Endothelial cell of umbilical vein (primary cell): ENCODE measurements at regions not wholly inside any gene's neighbourhood (a gene's known extent, or its start where the extent isn't known, plus 50 kb on each side); places are given as distances from the start of the nearest gene placed in this dataset.

Experiments used
- BruUV-seq: library from RNA; stranded (reverse); fragments of 400-500 nt; replicated peaks from 2 replicates; lab custom pipeline; 2021; lab: Mats Ljungman, UMichigan
- CTCF ChIA-PET: fragments of 300-600, 350-600 bp; sonication (Branson Sonifier 250); formaldehyde crosslinking; loops from one replicate; lab custom pipeline; 2021; ENCODE audit warnings: antibody characterized with exemption, inconsistent platforms; lab: Charles Lee
- POLR2A ChIA-PET: fragments of 300-600, 350-600 bp; sonication (Branson Sonifier 250); formaldehyde crosslinking; loops from one replicate; lab custom pipeline; 2021; ENCODE audit warnings: antibody characterized with exemption, inconsistent platforms; lab: Charles Lee
- DNase-seq: peaks from one replicate; pipeline ENCODE4 v3.0.0-alpha.2; 2011; ENCODE audit warnings: low read depth, low spot score
- FAIRE-seq: peaks from 2 replicates; lab custom pipeline; 2011; peaks lifted over from hg19 to GRCh38; lab: Jason Lieb, UNC
- H2AFZ ChIP-seq: 2 replicates; pipeline ENCODE4 v1.6.0; 2012; ENCODE audit warnings: low read depth, low read length, control low read depth, inconsistent platforms
- H3K27ac ChIP-seq: 2 replicates; pipeline ENCODE4 v1.5.1; 2011; ENCODE audit warnings: low read depth, mild to moderate bottlenecking, control low read depth, low read length, moderate library complexity; ENCODE audit not compliant: insufficient read depth
- H3K27me3 ChIP-seq, 2 experiments: 2 replicates each; pipeline versions ENCODE4 v1.6.0 to v1.6.1; 2011; ENCODE audit warnings: low read length in 2 of 2, mixed read lengths in 1 of 2; ENCODE audit not compliant: control insufficient read depth in 2 of 2, insufficient read depth in 2 of 2
- H3K36me3 ChIP-seq, 2 experiments: 2 replicates in 1 of 2; 3 replicates in 1 of 2; pipeline ENCODE4 v1.5.1; 2011; ENCODE audit warnings: low read length in 2 of 2, mild to moderate bottlenecking in 1 of 2, moderate library complexity in 1 of 2; ENCODE audit not compliant: control insufficient read depth in 2 of 2, insufficient read depth in 2 of 2; ENCODE audit errors: extremely low read depth in 1 of 2
- H3K4me1 ChIP-seq: 3 replicates; pipeline ENCODE4 v1.5.1; 2011; ENCODE audit warnings: mild to moderate bottlenecking, low read length; ENCODE audit not compliant: control insufficient read depth, insufficient read depth; ENCODE audit errors: extremely low read depth
- H3K4me2 ChIP-seq: 2 replicates; pipeline ENCODE4 v1.6.1; 2011; ENCODE audit warnings: low read length, control low read depth, mixed read lengths; ENCODE audit not compliant: insufficient read depth
- H3K4me3 ChIP-seq, 3 experiments: fragments of 200-600 bp in 1 of 3; sonication (generic), shearing (Covaris generic) in 1 of 3; replicated peaks in 1 of 3; 2 replicates each; pipeline ENCODE4 v1.5.1; 2011 to 2016; ENCODE audit warnings: control low read depth in 3 of 3, low read length in 3 of 3, mild to moderate bottlenecking in 2 of 3, inconsistent platforms in 1 of 3, low read depth in 1 of 3, moderate library complexity in 1 of 3; ENCODE audit not compliant: insufficient read depth in 1 of 3
- H3K79me2 ChIP-seq: 2 replicates; pipeline ENCODE4 v1.6.0; 2012; ENCODE audit warnings: low read length, inconsistent platforms; ENCODE audit not compliant: control insufficient read depth, insufficient read depth
- H3K9ac ChIP-seq: replicated peaks from 2 replicates; pipeline ENCODE3; 2011; ENCODE audit warnings: low read length, control low read depth; ENCODE audit not compliant: insufficient read depth; ENCODE audit errors: extremely low read depth
- H3K9me1 ChIP-seq: replicated peaks from 3 replicates; pipeline ENCODE4 v1.6.0; 2011; ENCODE audit warnings: mild to moderate bottlenecking, low read length; ENCODE audit not compliant: control insufficient read depth, insufficient read depth; ENCODE audit errors: extremely low read depth
- H3K9me3 ChIP-seq: replicated peaks from 2 replicates; pipeline ENCODE4 v1.5.1; 2012; ENCODE audit warnings: low read length, inconsistent platforms; ENCODE audit not compliant: control insufficient read depth, insufficient read depth
- H4K20me1 ChIP-seq: replicated peaks from 2 replicates; pipeline ENCODE3; 2011; ENCODE audit warnings: mild to moderate bottlenecking, low read length; ENCODE audit not compliant: control insufficient read depth, insufficient read depth; ENCODE audit errors: extremely low read depth
- EZH2 ChIP-seq: IDR thresholded peaks from 2 replicates; pipeline ENCODE4 v1.6.1; 2012; ENCODE audit warnings: borderline replicate concordance, low read depth, mild to moderate bottlenecking, moderate library complexity, low read length, inconsistent platforms; ENCODE audit not compliant: severe bottlenecking
- FOS ChIP-seq: IDR thresholded peaks from 2 replicates; pipeline ENCODE4 v1.6.1; 2011; ENCODE audit warnings: mild to moderate bottlenecking, low read length, moderate library complexity, borderline replicate concordance; ENCODE audit not compliant: insufficient read depth
- GATA2 ChIP-seq: IDR thresholded peaks from 2 replicates; pipeline ENCODE4 v1.7.0; 2011; ENCODE audit warnings: low read depth, mild to moderate bottlenecking, moderate library complexity, mixed read lengths, low read length; ENCODE audit not compliant: insufficient read length, insufficient read depth
- JUN ChIP-seq: IDR thresholded peaks from 2 replicates; pipeline ENCODE4 v1.6.1; 2011; ENCODE audit warnings: borderline replicate concordance, low read depth; ENCODE audit not compliant: insufficient read length, insufficient read depth
- MYC ChIP-seq: IDR thresholded peaks from one replicate; pipeline ENCODE4 v1.6.1; 2011; ENCODE audit warnings: mild to moderate bottlenecking, low read depth, low read length
- POLR2A ChIP-seq: IDR thresholded peaks from 2 replicates; pipeline ENCODE4 v1.6.1; 2012; ENCODE audit warnings: low read depth, mild to moderate bottlenecking, control low read depth, low read length
- POLR2AphosphoS5 ChIP-seq: IDR thresholded peaks from 2 replicates; pipeline ENCODE4 v1.6.1; 2012; ENCODE audit warnings: low read depth, mild to moderate bottlenecking, control low read depth, low read length, moderate library complexity; ENCODE audit not compliant: insufficient read depth
- dilution Hi-C: fragments of 300-500 bp; cut with MboI; formaldehyde crosslinking; loops from one replicate; pipeline ENCODE4 v1.15.0; 2019; ENCODE audit warnings: low sequenced_read_pairs; ENCODE audit not compliant: extremely low pct_ligation_motif_present
- intact Hi-C: fragments of 100-400 bp; cut with micrococcal nuclease; formaldehyde crosslinking; loops from one replicate; pipeline ENCODE4 v1.10.0; 2022
- TF ChIP-seq, protein P1 (sequence below): IDR thresholded peaks from 2 replicates; pipeline ENCODE4 v1.6.1; 2011; ENCODE audit not compliant: insufficient read depth, insufficient read length
- TF ChIP-seq, protein P2 (sequence below), 2 donors: IDR thresholded peaks; 1 replicate in 1 of 2; 2 replicates in 1 of 2; pipeline ENCODE4 v1.5.1; 2011; ENCODE audit warnings: low read length in 2 of 2, mild to moderate bottlenecking in 2 of 2, moderate library complexity in 2 of 2, control low read depth in 1 of 2, inconsistent platforms in 1 of 2, low read depth in 1 of 2; ENCODE audit not compliant: insufficient read depth in 1 of 2; ENCODE audit errors: extremely low read depth in 1 of 2

DNA sequence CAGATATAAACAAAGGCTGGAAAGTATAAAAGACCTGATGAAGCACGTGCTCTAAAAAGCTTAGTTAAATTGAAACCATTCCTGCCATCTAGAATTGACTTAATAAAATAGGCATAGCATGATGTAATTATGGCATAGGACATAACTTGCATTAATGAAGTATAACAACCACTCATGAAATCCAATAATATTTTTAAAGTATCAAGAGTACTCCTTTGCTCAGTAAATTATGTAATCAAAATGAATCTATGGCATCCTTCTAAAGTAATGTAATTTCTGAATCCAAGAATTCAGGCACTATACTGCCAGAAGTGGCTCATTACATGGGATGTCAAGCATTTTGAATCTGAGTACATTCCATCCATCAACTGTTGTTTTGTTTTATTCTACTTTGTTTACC, 548.5 kb upstream of the NRP1 start:
- H3K4me3 ChIP-seq = no peak overlapping the region
- peaks cover 11 to 17% of the 10 kb centered on the region in 2 experiments for H3K27me3 ChIP-seq
- FAIRE-seq (no peak), DNase-seq (no peak)
- TF ChIP-seq, protein P1, sequence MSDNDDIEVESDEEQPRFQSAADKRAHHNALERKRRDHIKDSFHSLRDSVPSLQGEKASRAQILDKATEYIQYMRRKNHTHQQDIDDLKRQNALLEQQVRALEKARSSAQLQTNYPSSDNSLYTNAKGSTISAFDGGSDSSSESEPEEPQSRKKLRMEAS = no peak
- TF ChIP-seq GATA2 (no peak), MYC (no peak), POLR2A (no peak), EZH2 (no peak), JUN (no peak), POLR2AphosphoS5 (no peak), FOS (no peak)
- TF ChIP-seq, protein P2, sequence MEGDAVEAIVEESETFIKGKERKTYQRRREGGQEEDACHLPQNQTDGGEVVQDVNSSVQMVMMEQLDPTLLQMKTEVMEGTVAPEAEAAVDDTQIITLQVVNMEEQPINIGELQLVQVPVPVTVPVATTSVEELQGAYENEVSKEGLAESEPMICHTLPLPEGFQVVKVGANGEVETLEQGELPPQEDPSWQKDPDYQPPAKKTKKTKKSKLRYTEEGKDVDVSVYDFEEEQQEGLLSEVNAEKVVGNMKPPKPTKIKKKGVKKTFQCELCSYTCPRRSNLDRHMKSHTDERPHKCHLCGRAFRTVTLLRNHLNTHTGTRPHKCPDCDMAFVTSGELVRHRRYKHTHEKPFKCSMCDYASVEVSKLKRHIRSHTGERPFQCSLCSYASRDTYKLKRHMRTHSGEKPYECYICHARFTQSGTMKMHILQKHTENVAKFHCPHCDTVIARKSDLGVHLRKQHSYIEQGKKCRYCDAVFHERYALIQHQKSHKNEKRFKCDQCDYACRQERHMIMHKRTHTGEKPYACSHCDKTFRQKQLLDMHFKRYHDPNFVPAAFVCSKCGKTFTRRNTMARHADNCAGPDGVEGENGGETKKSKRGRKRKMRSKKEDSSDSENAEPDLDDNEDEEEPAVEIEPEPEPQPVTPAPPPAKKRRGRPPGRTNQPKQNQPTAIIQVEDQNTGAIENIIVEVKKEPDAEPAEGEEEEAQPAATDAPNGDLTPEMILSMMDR (IDR thresholded peaks at IDR 0.05; ENCODE audit: extremely low read depth in 1 of 2, insufficient read depth in 1 of 2, low read depth in 1 of 2, low read length in 2 of 2) = no peak
- ChIA-PET CTCF (no interaction called here), POLR2A (no interaction called here)
- no peak overlapping the region for H3K4me2 ChIP-seq
- dilution Hi-C loops = no loop called here
- H3K4me1 ChIP-seq = no peaks in the 10 kb centered on the region
- no peaks in the 10 kb centered on the region for H3K9me1 ChIP-seq
- no peak overlapping the region for H3K9ac ChIP-seq
- no peaks in the 10 kb centered on the region for H3K9me3 ChIP-seq
- no peak overlapping the region for H3K27ac ChIP-seq
- no peaks in the 10 kb centered on the region for H4K20me1 ChIP-seq
- no peak overlapping the region for H2AFZ ChIP-seq
- no TSS peak for BruUV-seq
- H3K79me2 ChIP-seq = no peaks in the 10 kb centered on the region
- H3K36me3 ChIP-seq = no peaks in the 10 kb centered on the region
- intact Hi-C loops = no loop called here
